Omental fat pad (tissue), 3 donors: ENCODE measurements at regions not wholly inside any gene's neighbourhood (a gene's known extent, or its start where the extent isn't known, plus 50 kb on each side); places are given as distances from the start of the nearest gene placed in this dataset.
"Not testable (repeated sequence)": the region's sequence is repeated elsewhere in the genome, so short reads cannot be mapped to it uniquely, and the experiment has no call there.

Experiments used
- ATAC-seq: fragments of 150-250 bp; one replicate; pipeline ENCODE4 v1.9.1; 2016; ENCODE audit warnings: mild to moderate bottlenecking, moderate library complexity; ENCODE audit not compliant: low FRiP score
- DNase-seq: peaks from one replicate; pipeline ENCODE4 v3.0.0-alpha.2; 2019; ENCODE audit warnings: low spot score
- TF ChIP-seq, protein P1 (sequence below), 3 donors: fragments of 450-650 bp; IDR thresholded peaks; one replicate each; pipeline ENCODE4 v1.5.1; 2016 to 2017; ENCODE audit warnings: antibody characterized with exemption in 3 of 3, mild to moderate bottlenecking in 3 of 3, moderate library complexity in 2 of 3

DNA sequence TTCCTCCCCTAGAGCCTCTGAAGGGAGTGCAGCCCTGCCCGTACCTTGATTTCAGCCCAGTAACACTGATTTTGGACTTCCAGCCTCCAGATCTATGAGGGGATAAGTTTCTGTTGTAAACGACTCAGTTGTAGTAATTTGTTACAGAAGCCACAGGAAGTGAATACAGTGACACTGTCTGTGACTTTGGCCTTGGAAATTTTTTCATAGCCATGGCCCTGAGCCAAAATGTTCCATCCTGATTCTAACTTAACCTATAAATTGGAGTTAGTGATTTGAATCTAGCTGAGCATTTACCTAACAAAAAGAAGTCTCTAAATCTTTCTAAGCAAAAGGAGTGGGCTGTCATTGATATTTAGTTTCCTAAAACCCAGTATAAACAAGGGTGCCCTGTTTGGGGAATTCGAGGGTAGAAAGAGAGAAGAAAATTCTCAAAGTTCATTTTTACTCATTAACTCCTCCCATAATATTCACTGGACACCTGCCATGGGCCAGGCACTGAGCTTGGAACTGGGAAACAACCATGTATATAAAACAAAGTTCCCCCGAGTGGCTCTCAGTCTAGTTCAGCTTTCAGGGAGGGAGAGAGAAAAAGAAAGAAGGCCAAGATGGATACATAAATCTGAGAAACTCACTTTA lies 162.3 kb downstream of the SKIDA1 start:
- TF ChIP-seq, protein P1, sequence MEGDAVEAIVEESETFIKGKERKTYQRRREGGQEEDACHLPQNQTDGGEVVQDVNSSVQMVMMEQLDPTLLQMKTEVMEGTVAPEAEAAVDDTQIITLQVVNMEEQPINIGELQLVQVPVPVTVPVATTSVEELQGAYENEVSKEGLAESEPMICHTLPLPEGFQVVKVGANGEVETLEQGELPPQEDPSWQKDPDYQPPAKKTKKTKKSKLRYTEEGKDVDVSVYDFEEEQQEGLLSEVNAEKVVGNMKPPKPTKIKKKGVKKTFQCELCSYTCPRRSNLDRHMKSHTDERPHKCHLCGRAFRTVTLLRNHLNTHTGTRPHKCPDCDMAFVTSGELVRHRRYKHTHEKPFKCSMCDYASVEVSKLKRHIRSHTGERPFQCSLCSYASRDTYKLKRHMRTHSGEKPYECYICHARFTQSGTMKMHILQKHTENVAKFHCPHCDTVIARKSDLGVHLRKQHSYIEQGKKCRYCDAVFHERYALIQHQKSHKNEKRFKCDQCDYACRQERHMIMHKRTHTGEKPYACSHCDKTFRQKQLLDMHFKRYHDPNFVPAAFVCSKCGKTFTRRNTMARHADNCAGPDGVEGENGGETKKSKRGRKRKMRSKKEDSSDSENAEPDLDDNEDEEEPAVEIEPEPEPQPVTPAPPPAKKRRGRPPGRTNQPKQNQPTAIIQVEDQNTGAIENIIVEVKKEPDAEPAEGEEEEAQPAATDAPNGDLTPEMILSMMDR (IDR thresholded peaks at IDR 0.05), result no peak
- no peak for ATAC-seq
- no peak for DNase-seq

DNA sequence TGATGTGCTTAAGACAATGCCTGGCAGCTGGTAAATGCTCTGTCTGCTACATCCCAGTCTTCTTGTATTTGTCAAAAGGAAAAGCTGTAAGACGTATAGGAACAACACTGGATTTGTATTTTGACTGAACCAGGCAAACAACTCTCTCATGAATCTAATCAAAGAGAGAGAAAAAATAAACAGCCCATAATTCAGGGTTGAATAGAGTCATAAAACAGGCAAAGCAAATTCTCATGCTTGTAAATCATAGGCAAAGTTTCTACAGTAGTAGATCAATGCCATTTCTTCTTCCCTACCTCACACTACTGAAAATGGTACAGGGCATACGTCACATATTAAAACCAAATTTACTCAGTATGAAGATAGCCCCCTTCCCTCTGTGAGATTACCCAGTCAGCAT lies 166.3 kb downstream of the SKIDA1 start:
- TF ChIP-seq, protein P1 (IDR thresholded peaks at IDR 0.05), result no peak
- no peak for ATAC-seq
- no peak for DNase-seq

DNA sequence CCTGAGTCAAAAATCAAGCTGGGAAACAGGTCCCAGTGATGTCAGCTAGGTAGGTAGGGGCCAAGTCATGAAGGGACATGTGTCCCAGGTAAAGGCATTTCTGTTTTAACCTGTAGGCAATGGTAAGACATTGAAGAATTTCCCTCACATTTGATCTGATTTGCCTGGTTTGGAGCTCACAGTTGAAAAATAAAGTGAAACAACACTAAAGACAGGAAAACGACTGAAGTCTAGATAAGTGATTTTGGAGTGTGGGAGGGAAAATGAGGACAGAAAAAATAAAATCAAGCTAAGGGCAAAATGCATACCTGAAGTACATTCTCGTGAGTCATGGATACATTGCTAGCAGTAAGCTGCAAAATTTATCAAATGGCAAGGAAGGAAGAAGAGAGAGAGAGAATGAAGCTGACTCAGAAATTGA lies 169.9 kb downstream of the SKIDA1 start:
- peak; percentile 77 for ATAC-seq
- TF ChIP-seq, protein P1 (IDR thresholded peaks at IDR 0.05), result no peak
- DNase-seq, result no peak

DNA sequence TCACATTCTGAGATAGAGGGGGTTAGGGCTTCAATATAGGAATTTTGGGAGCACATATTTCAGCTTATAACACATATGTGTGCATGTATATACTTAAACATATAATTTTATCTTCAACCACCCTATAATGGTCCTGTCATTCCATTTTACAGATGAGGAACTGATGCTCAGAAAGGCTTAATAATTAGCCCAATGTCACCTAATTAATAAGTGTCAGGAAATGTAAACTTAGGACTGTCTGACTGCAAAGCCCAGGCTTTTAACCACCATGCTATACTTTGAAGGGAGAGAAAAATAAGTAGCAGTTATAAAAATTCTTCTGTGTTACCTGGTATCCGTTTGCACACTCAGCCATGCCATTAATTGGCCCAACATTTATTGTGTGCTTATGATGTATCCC lies 172.6 kb downstream of the SKIDA1 start:
- TF ChIP-seq, protein P1 (IDR thresholded peaks at IDR 0.05), result no peak
- DNase-seq (no peak), ATAC-seq (no peak)

GRCh38 chr10:21351594-21351993 lies 173.9 kb downstream of the SKIDA1 start:
- ATAC-seq, DNase-seq: not testable (repeated sequence)

GRCh38 chr10:21349912-21350286 lies 175.6 kb downstream of the SKIDA1 start:
- TF ChIP-seq, protein P1 (IDR thresholded peaks at IDR 0.05), result no peak
- ATAC-seq (no peak), DNase-seq (no peak)

DNA sequence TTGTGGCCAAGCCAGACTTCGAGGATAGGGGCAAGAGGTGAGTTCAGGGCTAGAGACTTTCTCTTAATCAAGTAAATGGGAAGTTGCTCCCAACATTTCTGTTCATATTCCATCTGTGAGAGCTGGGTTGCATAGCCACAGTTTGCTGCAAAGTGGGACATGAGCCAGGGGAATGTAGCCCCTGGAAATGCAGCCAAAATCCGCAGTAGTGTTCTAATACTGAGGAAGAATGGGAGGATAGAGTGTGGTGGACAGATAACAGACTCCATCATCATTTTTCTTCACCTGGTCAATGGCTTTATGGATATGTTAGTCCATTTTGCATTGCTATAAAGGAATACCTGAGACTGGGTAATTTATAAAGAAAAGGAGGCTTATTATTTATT lies 177.7 kb downstream of the SKIDA1 start:
- TF ChIP-seq, protein P1 (IDR thresholded peaks at IDR 0.05), result no peak
- ATAC-seq (no peak), DNase-seq (no peak)
